ENCODE measurements at regions not wholly inside any gene's neighbourhood (a gene's known extent, or its start where the extent isn't known, plus 50 kb on each side); places are given as distances from the start of the nearest gene placed in this dataset.

DNA sequence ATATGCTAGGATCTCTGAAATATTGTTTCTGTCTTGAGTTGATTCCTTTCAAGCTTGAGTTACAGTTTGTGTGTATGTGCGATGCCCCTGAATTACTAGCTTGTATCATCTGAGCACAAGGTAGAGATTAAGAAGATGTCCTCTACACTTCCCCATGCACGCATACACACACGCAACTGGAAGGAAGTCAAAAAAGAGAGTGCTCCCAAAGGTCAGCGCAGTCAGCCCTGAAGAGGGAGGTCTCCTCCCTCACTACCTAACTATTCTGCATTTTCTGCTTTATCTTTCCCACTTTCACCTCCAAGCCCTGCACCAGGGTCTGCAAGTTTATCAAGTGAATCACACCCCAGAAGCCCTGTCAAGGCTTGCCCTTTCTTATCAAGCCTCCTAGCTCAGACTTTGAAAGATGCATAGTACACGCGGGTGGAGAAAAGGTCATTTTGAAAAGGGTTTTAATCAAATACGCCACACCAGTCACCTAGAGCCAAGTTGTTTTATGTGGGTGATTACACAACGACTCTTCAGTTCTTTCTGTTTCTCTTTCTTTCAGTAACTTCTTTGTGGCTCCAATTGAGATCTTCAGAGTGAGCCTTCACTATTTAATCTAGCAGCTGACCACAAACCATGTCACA is 127.7 kb downstream of the ASB9 start:
- peak; percentile 1 for DNase-seq (ENCODE audit: low spot score)
- Histone ChIP-seq H3K36me3 (replicated peaks in 1 of 2; ENCODE audit: control insufficient read depth in 1 of 2, insufficient read depth in 2 of 2, low read length in 2 of 2) (no peaks in the 10 kb centered on the region), H4K20me1 (ENCODE audit: insufficient read depth, low read length) (no peaks in the 10 kb centered on the region), H3K27ac (ENCODE audit: extremely low read length, insufficient read depth, low read length) (no peak overlapping the region), H3K4me2 (ENCODE audit: low read depth, low read length) (peak overlapping the region; percentile 55), H2AFZ (ENCODE audit: low read length) (no peak overlapping the region), H3K79me2 (ENCODE audit: insufficient read depth, low read length) (no peaks in the 10 kb centered on the region), H3K4me3 (replicated peaks in 1 of 3; ENCODE audit: insufficient read depth in 1 of 3, low read depth in 2 of 3, low read length in 3 of 3) (no peak overlapping the region), H3K4me1 (ENCODE audit: insufficient read depth, low read length) (peaks cover 22% of the 10 kb centered on the region), H3K9ac (ENCODE audit: insufficient read depth, low read depth, low read length) (no peak overlapping the region), H3K9me3 (ENCODE audit: low read length) (no peaks in the 10 kb centered on the region), H3K27me3 (ENCODE audit: control insufficient read depth in 1 of 2, insufficient read depth in 2 of 2, low read length in 2 of 2) (no peaks in the 10 kb centered on the region)
- WGBS (ENCODE audit: low lambda C conversion rate): 5% methylated on average over 5 of the region's 8 CpGs
- ATAC-seq: peak; percentile 37; the same call in 1 of the 3 replicates
- no peak for FAIRE-seq
- ChIA-PET POLR2A (no interaction called here), CTCF (ENCODE audit: low intra/inter-chr PET ratio, low total read pairs) (no interaction called here)
- intact Hi-C loops (cut with micrococcal nuclease; ENCODE audit: unreplicated experiment) (loop anchor here (2.0 to 10.0 kb wide), 4 partner anchors 103 to 1103 kb away; partner anchors contain the start of gene GLRA2), in situ Hi-C loops (cut with HindIII; ENCODE audit: extremely low pct_ligation_motif_present, low pct_unique_long_range_greater_than_20kb) (loop anchor here (25.0 kb wide), 1 partner anchor 1055 kb away; no protein-coding TSS in a partner anchor)
- TF ChIP-seq EP300 (IDR thresholded peaks at IDR 0.05; ENCODE audit: low read depth in 2 of 2, low read length in 2 of 2) (0 out of 4 replicates have a peak, but pooled peaks of 1 of the 2 experiments have one; percentile 4), EP300 (CRISPR knock-in tag; IDR thresholded peaks at IDR 0.05; ENCODE audit: borderline replicate concordance) (no peak), MXI1 (IDR thresholded peaks at IDR 0.05; ENCODE audit: borderline replicate concordance, low read depth, low read length) (no peak), PAF1 (CRISPR knock-in tag; IDR thresholded peaks at IDR 0.05) (no peak), ZNF263 (CRISPR knock-in tag; IDR thresholded peaks at IDR 0.05) (peak; percentile 90)
- TF ChIP-seq, protein P1, sequence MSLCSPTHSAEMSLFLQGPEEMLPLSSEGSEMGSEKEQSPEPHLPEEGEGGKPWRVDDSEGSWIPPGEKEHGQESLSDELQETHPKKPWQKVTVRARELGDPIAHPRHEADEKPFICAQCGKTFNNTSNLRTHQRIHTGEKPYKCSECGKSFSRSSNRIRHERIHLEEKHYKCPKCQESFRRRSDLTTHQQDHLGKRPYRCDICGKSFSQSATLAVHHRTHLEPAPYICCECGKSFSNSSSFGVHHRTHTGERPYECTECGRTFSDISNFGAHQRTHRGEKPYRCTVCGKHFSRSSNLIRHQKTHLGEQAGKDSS (CRISPR knock-in tag; IDR thresholded peaks at IDR 0.05; ENCODE audit: borderline replicate concordance, low read depth): no peak
- no TSS peak for BruUV-seq (replicated peaks)

DNA sequence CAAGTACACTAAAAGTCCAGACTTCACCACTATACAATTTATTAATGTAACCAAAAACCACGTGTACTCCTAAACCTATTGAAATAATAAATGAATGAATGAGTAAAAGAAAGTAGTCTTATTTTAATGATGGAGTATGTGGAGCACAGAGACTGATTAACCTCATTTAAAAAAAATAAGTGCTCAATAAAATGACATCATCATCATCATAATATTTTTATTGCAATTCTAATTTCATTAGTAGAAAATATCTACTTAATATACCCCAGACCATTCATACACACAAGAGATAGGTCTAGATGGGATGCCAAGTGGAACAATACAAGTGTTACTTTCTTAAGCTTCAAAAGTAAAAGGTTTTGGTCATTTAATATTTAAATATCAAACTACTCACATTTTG is 133.1 kb downstream of the ASB9 start:
- FAIRE-seq (no peak), DNase-seq (ENCODE audit: low spot score) (no peak), ATAC-seq (no peak)
- Histone ChIP-seq H3K4me1 (ENCODE audit: insufficient read depth, low read length) (peaks cover under 1% of the 10 kb centered on the region), H4K20me1 (ENCODE audit: insufficient read depth, low read length) (no peaks in the 10 kb centered on the region), H2AFZ (ENCODE audit: low read length) (no peak overlapping the region), H3K36me3 (replicated peaks in 1 of 2; ENCODE audit: control insufficient read depth in 1 of 2, insufficient read depth in 2 of 2, low read length in 2 of 2) (no peaks in the 10 kb centered on the region), H3K4me3 (replicated peaks in 1 of 3; ENCODE audit: insufficient read depth in 1 of 3, low read depth in 2 of 3, low read length in 3 of 3) (no peak overlapping the region), H3K9me3 (ENCODE audit: low read length) (no peaks in the 10 kb centered on the region), H3K4me2 (ENCODE audit: low read depth, low read length) (no peak overlapping the region), H3K27ac (ENCODE audit: extremely low read length, insufficient read depth, low read length) (no peak overlapping the region), H3K9ac (ENCODE audit: insufficient read depth, low read depth, low read length) (no peak overlapping the region), H3K79me2 (ENCODE audit: insufficient read depth, low read length) (no peaks in the 10 kb centered on the region), H3K27me3 (ENCODE audit: control insufficient read depth in 1 of 2, insufficient read depth in 2 of 2, low read length in 2 of 2) (no peaks in the 10 kb centered on the region)
- ChIA-PET CTCF (ENCODE audit: low intra/inter-chr PET ratio, low total read pairs) (no interaction called here), POLR2A (no interaction called here)
- 5% methylated on average over 1 of the region's 1 CpG for WGBS (ENCODE audit: low lambda C conversion rate)
- TF ChIP-seq ATF7 (IDR thresholded peaks at IDR 0.05) (peak; percentile 69), ATF7 (CRISPR knock-in tag; IDR thresholded peaks at IDR 0.05) (no peak), ELF1 (CRISPR knock-in tag; IDR thresholded peaks at IDR 0.05) (no peak)
- no TSS peak for BruUV-seq (replicated peaks)
- in situ Hi-C loops (cut with HindIII; ENCODE audit: extremely low pct_ligation_motif_present, low pct_unique_long_range_greater_than_20kb): loop anchor here (25.0 kb wide), 1 partner anchor 1049 kb away; no protein-coding TSS in a partner anchor
- intact Hi-C loops (cut with micrococcal nuclease; ENCODE audit: unreplicated experiment): no loop called here

All from HepG2 (cell line).